ENCODE measurements at regions not wholly inside any gene's neighbourhood (a gene's known extent, or its start where the extent isn't known, plus 50 kb on each side); places are given as distances from the start of the nearest gene placed in this dataset.

- TF ChIP-seq CTCF (IDR thresholded peaks at IDR 0.05) (no peak), POLR2A (IDR thresholded peaks at IDR 0.05) (no peak)
Observed at GRCh38 chr9:79490657-79491248, 81.0 kb upstream of the TLE4 start.
